GM12878 (cell line): ENCODE measurements at regions not wholly inside any gene's neighbourhood (a gene's known extent, or its start where the extent isn't known, plus 50 kb on each side); places are given as distances from the start of the nearest gene placed in this dataset.

ENCODE experiments used
- ASH2L ChIP-seq: fragments of 300-600, 200-600 bp; sonication (generic); IDR thresholded peaks from 2 replicates; pipeline ENCODE4 v1.6.1; 2017; ENCODE audit warnings: low read depth, mild to moderate bottlenecking, borderline replicate concordance
- CTCF ChIP-seq, 3 experiments: IDR thresholded peaks in 2 of 3; conservative IDR thresholded peaks in 1 of 3; 2 replicates each; pipeline ENCODE4 v1.5.1; 2011; ENCODE audit warnings: low read depth in 3 of 3, low read length in 3 of 3, mild to moderate bottlenecking in 3 of 3, control low read depth in 2 of 3, moderate library complexity in 2 of 3, inconsistent platforms in 1 of 3, mixed read lengths in 1 of 3; ENCODE audit not compliant: control insufficient read depth in 2 of 3, insufficient read depth in 1 of 3; ENCODE audit errors: extremely low read depth in 1 of 3
- EED ChIP-seq: sonication (generic); IDR thresholded peaks from 2 replicates; pipeline ENCODE4 v1.6.1; 2016; ENCODE audit warnings: antibody characterized with exemption, low read depth
- EP300 ChIP-seq, 2 experiments: fragments of 150-350 bp in 1 of 2; IDR thresholded peaks; 2 replicates each; pipeline ENCODE4 v1.6.1; 2011 to 2012; ENCODE audit warnings: low read depth in 2 of 2, low read length in 2 of 2, borderline replicate concordance in 1 of 2, improper control_type of control experiment in 1 of 2, inconsistent platforms in 1 of 2; ENCODE audit not compliant: control insufficient read depth in 1 of 2
- IKZF1 ChIP-seq: fragments of 450-650 bp; conservative IDR thresholded peaks from 2 replicates; pipeline ENCODE4 v1.6.1; 2017; ENCODE audit warnings: antibody characterized with exemption, mild to moderate bottlenecking
- KDM1A ChIP-seq: fragments of 200-600 bp; sonication (generic); IDR thresholded peaks from 2 replicates; pipeline ENCODE4 v1.6.1; 2016; ENCODE audit warnings: borderline replicate concordance
- PKNOX1 ChIP-seq: fragments of 450-650 bp; IDR thresholded peaks from 2 replicates; pipeline ENCODE4 v1.6.1; 2016; ENCODE audit warnings: mild to moderate bottlenecking
- TARDBP ChIP-seq: IDR thresholded peaks from 2 replicates; pipeline ENCODE4 v1.6.1; 2016; ENCODE audit warnings: borderline replicate concordance
- ZNF592 ChIP-seq: fragments of 450-650 bp; IDR thresholded peaks from 2 replicates; pipeline ENCODE4 v1.6.1; 2017; ENCODE audit warnings: mild to moderate bottlenecking, moderate library complexity

GRCh38 chr16:51231702-51232101 is 80.6 kb upstream of the SALL1 start:
- no peak for TF ChIP-seq PKNOX1
- no peak for TF ChIP-seq IKZF1
- TF ChIP-seq ZNF592: no peak
- no peak for TF ChIP-seq TARDBP
- no peak for TF ChIP-seq EED
- TF ChIP-seq KDM1A: no peak
- TF ChIP-seq EP300 (IDR thresholded peaks at IDR 0.05; ENCODE audit: borderline replicate concordance in 1 of 2, control insufficient read depth in 1 of 2, low read depth in 2 of 2, low read length in 2 of 2): no peak
- no peak for TF ChIP-seq CTCF (IDR thresholded peaks at IDR 0.05 in 2 of 3, conservative IDR thresholded peaks at IDR 0.05 in 1 of 3; ENCODE audit: control insufficient read depth in 2 of 3, extremely low read depth in 1 of 3, insufficient read depth in 1 of 3, low read depth in 3 of 3, low read length in 3 of 3)
- no peak for TF ChIP-seq ASH2L
